Endothelial cell of umbilical vein (primary cell): ENCODE measurements at regions not wholly inside any gene's neighbourhood (a gene's known extent, or its start where the extent isn't known, plus 50 kb on each side); places are given as distances from the start of the nearest gene placed in this dataset.

Experiments used
- BruUV-seq: library from RNA; stranded (reverse); fragments of 400-500 nt; replicated peaks from 2 replicates; lab custom pipeline; 2021; lab: Mats Ljungman, UMichigan
- CTCF ChIA-PET: fragments of 300-600, 350-600 bp; sonication (Branson Sonifier 250); formaldehyde crosslinking; loops from one replicate; lab custom pipeline; 2021; ENCODE audit warnings: antibody characterized with exemption, inconsistent platforms; lab: Charles Lee
- POLR2A ChIA-PET: fragments of 300-600, 350-600 bp; sonication (Branson Sonifier 250); formaldehyde crosslinking; loops from one replicate; lab custom pipeline; 2021; ENCODE audit warnings: antibody characterized with exemption, inconsistent platforms; lab: Charles Lee
- DNase-seq: peaks from one replicate; pipeline ENCODE4 v3.0.0-alpha.2; 2011; ENCODE audit warnings: low read depth, low spot score
- FAIRE-seq: peaks from 2 replicates; lab custom pipeline; 2011; peaks lifted over from hg19 to GRCh38; lab: Jason Lieb, UNC
- H2AFZ ChIP-seq: 2 replicates; pipeline ENCODE4 v1.6.0; 2012; ENCODE audit warnings: low read depth, low read length, control low read depth, inconsistent platforms
- H3K27ac ChIP-seq: 2 replicates; pipeline ENCODE4 v1.5.1; 2011; ENCODE audit warnings: low read depth, mild to moderate bottlenecking, control low read depth, low read length, moderate library complexity; ENCODE audit not compliant: insufficient read depth
- H3K27me3 ChIP-seq, 2 experiments: 2 replicates each; pipeline versions ENCODE4 v1.6.0 to v1.6.1; 2011; ENCODE audit warnings: low read length in 2 of 2, mixed read lengths in 1 of 2; ENCODE audit not compliant: control insufficient read depth in 2 of 2, insufficient read depth in 2 of 2
- H3K36me3 ChIP-seq, 2 experiments: 2 replicates in 1 of 2; 3 replicates in 1 of 2; pipeline ENCODE4 v1.5.1; 2011; ENCODE audit warnings: low read length in 2 of 2, mild to moderate bottlenecking in 1 of 2, moderate library complexity in 1 of 2; ENCODE audit not compliant: control insufficient read depth in 2 of 2, insufficient read depth in 2 of 2; ENCODE audit errors: extremely low read depth in 1 of 2
- H3K4me1 ChIP-seq: 3 replicates; pipeline ENCODE4 v1.5.1; 2011; ENCODE audit warnings: mild to moderate bottlenecking, low read length; ENCODE audit not compliant: control insufficient read depth, insufficient read depth; ENCODE audit errors: extremely low read depth
- H3K4me2 ChIP-seq: 2 replicates; pipeline ENCODE4 v1.6.1; 2011; ENCODE audit warnings: low read length, control low read depth, mixed read lengths; ENCODE audit not compliant: insufficient read depth
- H3K4me3 ChIP-seq, 3 experiments: fragments of 200-600 bp in 1 of 3; sonication (generic), shearing (Covaris generic) in 1 of 3; replicated peaks in 1 of 3; 2 replicates each; pipeline ENCODE4 v1.5.1; 2011 to 2016; ENCODE audit warnings: control low read depth in 3 of 3, low read length in 3 of 3, mild to moderate bottlenecking in 2 of 3, inconsistent platforms in 1 of 3, low read depth in 1 of 3, moderate library complexity in 1 of 3; ENCODE audit not compliant: insufficient read depth in 1 of 3
- H3K79me2 ChIP-seq: 2 replicates; pipeline ENCODE4 v1.6.0; 2012; ENCODE audit warnings: low read length, inconsistent platforms; ENCODE audit not compliant: control insufficient read depth, insufficient read depth
- H3K9ac ChIP-seq: replicated peaks from 2 replicates; pipeline ENCODE3; 2011; ENCODE audit warnings: low read length, control low read depth; ENCODE audit not compliant: insufficient read depth; ENCODE audit errors: extremely low read depth
- H3K9me1 ChIP-seq: replicated peaks from 3 replicates; pipeline ENCODE4 v1.6.0; 2011; ENCODE audit warnings: mild to moderate bottlenecking, low read length; ENCODE audit not compliant: control insufficient read depth, insufficient read depth; ENCODE audit errors: extremely low read depth
- H3K9me3 ChIP-seq: replicated peaks from 2 replicates; pipeline ENCODE4 v1.5.1; 2012; ENCODE audit warnings: low read length, inconsistent platforms; ENCODE audit not compliant: control insufficient read depth, insufficient read depth
- H4K20me1 ChIP-seq: replicated peaks from 2 replicates; pipeline ENCODE3; 2011; ENCODE audit warnings: mild to moderate bottlenecking, low read length; ENCODE audit not compliant: control insufficient read depth, insufficient read depth; ENCODE audit errors: extremely low read depth
- CTCF ChIP-seq, 2 donors: IDR thresholded peaks; 1 replicate in 1 of 2; 2 replicates in 1 of 2; pipeline ENCODE4 v1.5.1; 2011; ENCODE audit warnings: low read length in 2 of 2, mild to moderate bottlenecking in 2 of 2, moderate library complexity in 2 of 2, control low read depth in 1 of 2, inconsistent platforms in 1 of 2, low read depth in 1 of 2; ENCODE audit not compliant: insufficient read depth in 1 of 2; ENCODE audit errors: extremely low read depth in 1 of 2
- EZH2 ChIP-seq: IDR thresholded peaks from 2 replicates; pipeline ENCODE4 v1.6.1; 2012; ENCODE audit warnings: borderline replicate concordance, low read depth, mild to moderate bottlenecking, moderate library complexity, low read length, inconsistent platforms; ENCODE audit not compliant: severe bottlenecking
- FOS ChIP-seq: IDR thresholded peaks from 2 replicates; pipeline ENCODE4 v1.6.1; 2011; ENCODE audit warnings: mild to moderate bottlenecking, low read length, moderate library complexity, borderline replicate concordance; ENCODE audit not compliant: insufficient read depth
- GATA2 ChIP-seq: IDR thresholded peaks from 2 replicates; pipeline ENCODE4 v1.7.0; 2011; ENCODE audit warnings: low read depth, mild to moderate bottlenecking, moderate library complexity, mixed read lengths, low read length; ENCODE audit not compliant: insufficient read length, insufficient read depth
- JUN ChIP-seq: IDR thresholded peaks from 2 replicates; pipeline ENCODE4 v1.6.1; 2011; ENCODE audit warnings: borderline replicate concordance, low read depth; ENCODE audit not compliant: insufficient read length, insufficient read depth
- MAX ChIP-seq: IDR thresholded peaks from 2 replicates; pipeline ENCODE4 v1.6.1; 2011; ENCODE audit not compliant: insufficient read depth, insufficient read length
- MYC ChIP-seq: IDR thresholded peaks from one replicate; pipeline ENCODE4 v1.6.1; 2011; ENCODE audit warnings: mild to moderate bottlenecking, low read depth, low read length
- POLR2A ChIP-seq: IDR thresholded peaks from 2 replicates; pipeline ENCODE4 v1.6.1; 2012; ENCODE audit warnings: low read depth, mild to moderate bottlenecking, control low read depth, low read length
- POLR2AphosphoS5 ChIP-seq: IDR thresholded peaks from 2 replicates; pipeline ENCODE4 v1.6.1; 2012; ENCODE audit warnings: low read depth, mild to moderate bottlenecking, control low read depth, low read length, moderate library complexity; ENCODE audit not compliant: insufficient read depth
- dilution Hi-C: fragments of 300-500 bp; cut with MboI; formaldehyde crosslinking; loops from one replicate; pipeline ENCODE4 v1.15.0; 2019; ENCODE audit warnings: low sequenced_read_pairs; ENCODE audit not compliant: extremely low pct_ligation_motif_present
- intact Hi-C: fragments of 100-400 bp; cut with micrococcal nuclease; formaldehyde crosslinking; loops from one replicate; pipeline ENCODE4 v1.10.0; 2022

- no peaks in the 10 kb centered on the region for H3K9me1 ChIP-seq
- no peaks in the 10 kb centered on the region for H3K79me2 ChIP-seq
- TF ChIP-seq GATA2 = no peak
- TF ChIP-seq EZH2 = no peak
- TF ChIP-seq POLR2A = no peak
- TF ChIP-seq MYC = no peak
- TF ChIP-seq FOS = no peak
- no peak for TF ChIP-seq POLR2AphosphoS5
- TF ChIP-seq JUN = no peak
- no peak for TF ChIP-seq CTCF (IDR thresholded peaks at IDR 0.05; ENCODE audit: extremely low read depth in 1 of 2, insufficient read depth in 1 of 2, low read depth in 1 of 2, low read length in 2 of 2)
- no peak for TF ChIP-seq MAX
- no peaks in the 10 kb centered on the region for H4K20me1 ChIP-seq
- no peak overlapping the region for H2AFZ ChIP-seq
- no peak overlapping the region for H3K4me2 ChIP-seq
- H3K27ac ChIP-seq = no peak overlapping the region
- ChIA-PET POLR2A (no interaction called here), CTCF (no interaction called here)
- DNase-seq (no peak), FAIRE-seq (no peak)
- dilution Hi-C loops = no loop called here
- no peaks in the 10 kb centered on the region for H3K4me1 ChIP-seq
- no peaks in the 10 kb centered on the region for H3K9me3 ChIP-seq
- no TSS peak for BruUV-seq
- intact Hi-C loops = no loop called here
- no peak overlapping the region for H3K9ac ChIP-seq
- H3K27me3 ChIP-seq = no peaks in the 10 kb centered on the region
- H3K36me3 ChIP-seq = no peaks in the 10 kb centered on the region
- no peak overlapping the region for H3K4me3 ChIP-seq
Measured at GRCh38 chrX:39406799-39407198, 605.5 kb downstream of the MID1IP1 start.
